ENCODE measurements at regions not wholly inside any gene's neighbourhood (a gene's known extent, or its start where the extent isn't known, plus 50 kb on each side); places are given as distances from the start of the nearest gene placed in this dataset.

DNA sequence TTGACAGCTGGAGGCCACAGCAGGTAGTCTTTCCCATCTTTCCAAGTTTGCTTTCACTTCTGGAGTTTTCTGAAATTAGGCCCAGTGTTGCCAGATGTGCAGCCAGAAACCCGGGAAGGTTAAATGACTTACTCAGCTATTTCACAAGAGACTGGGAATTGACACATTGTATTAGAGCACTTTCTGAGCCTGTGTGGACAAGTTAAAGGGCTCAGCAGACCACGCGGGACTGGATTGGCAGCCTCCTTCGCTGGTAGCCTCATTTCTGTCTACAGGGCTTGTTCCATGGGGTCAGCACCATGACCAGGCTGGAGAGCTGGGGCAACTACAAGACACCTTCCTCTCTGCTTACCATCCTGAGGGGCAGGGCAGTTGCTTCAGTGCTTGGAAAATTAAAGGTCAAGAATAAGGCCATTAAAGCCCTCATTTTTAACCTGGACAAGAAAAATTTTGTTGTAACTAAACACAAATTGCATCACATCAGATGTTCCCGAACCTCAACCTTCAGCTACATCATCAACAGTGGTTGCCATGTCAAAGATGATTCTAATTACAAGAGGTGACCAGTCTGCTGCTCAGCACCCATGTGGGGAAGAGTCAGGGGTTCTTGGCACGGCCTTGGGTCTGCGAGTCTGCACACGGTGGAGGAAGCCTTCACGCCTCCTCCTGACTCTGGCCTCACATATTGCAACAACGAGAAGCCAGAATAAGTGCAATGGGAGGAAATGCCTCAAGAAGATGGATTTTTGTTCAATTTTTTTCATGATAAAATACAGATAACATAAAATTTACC, 279.5 kb upstream of the RAB6C start:
- TF ChIP-seq CTCF (IDR thresholded peaks at IDR 0.05) (no peak), POLR2A (IDR thresholded peaks at IDR 0.05) (no peak)

Data from right lobe of liver (tissue), 4 donors.